ENCODE measurements at regions not wholly inside any gene's neighbourhood (a gene's known extent, or its start where the extent isn't known, plus 50 kb on each side); places are given as distances from the start of the nearest gene placed in this dataset.
"Not testable (repeated sequence)": the region's sequence is repeated elsewhere in the genome, so short reads cannot be mapped to it uniquely, and the experiment has no call there.

- not testable (repeated sequence) for ATAC-seq; DNase-seq (ENCODE audit: low spot score)
These were observed 58.6 kb upstream of the TSPAN2 start for GRCh38 chr1:115147928-115148327.

DNA sequence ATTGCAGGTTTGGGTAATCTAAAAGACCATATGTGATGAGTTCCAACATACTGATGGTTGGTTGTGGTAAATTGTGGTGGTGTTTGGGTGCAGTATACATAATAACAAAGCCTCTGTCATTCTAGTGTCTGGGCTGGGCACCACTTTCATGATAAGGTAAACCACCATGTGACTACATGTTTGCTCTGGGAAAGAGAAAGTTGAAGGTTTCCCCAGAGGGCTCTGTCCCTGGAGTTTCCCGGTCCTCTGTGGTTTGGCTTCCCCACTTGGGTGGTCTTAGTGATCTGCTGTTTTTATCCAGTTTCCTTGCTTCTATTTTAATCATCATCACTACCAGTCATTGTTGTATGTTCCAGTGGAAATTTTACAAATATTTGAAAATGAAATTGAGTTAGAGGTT, 55.9 kb upstream of the TSPAN2 start:
- ATAC-seq: no peak
- no peak for DNase-seq (ENCODE audit: low spot score)

DNA sequence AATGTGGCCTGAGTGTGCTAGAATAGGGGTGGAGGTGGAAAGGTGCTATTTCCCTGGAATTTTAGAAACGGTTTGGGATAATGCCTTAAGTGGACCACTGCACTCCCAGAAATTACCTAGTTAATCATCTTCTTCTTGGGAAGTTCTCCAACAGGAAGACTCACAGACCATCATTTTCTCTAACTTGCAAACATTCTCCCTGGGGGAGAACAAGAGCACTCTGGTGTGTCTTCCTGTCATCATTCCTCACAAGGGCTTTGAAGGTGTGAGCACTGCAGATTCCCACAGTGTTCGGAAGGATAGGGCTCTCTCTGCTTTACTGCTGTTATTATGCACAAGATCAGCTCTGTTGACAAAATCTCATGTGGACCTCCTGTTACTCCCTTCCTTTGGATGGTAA, 54.9 kb upstream of the TSPAN2 start:
- ATAC-seq: no peak
- DNase-seq (ENCODE audit: low spot score): no peak

DNA sequence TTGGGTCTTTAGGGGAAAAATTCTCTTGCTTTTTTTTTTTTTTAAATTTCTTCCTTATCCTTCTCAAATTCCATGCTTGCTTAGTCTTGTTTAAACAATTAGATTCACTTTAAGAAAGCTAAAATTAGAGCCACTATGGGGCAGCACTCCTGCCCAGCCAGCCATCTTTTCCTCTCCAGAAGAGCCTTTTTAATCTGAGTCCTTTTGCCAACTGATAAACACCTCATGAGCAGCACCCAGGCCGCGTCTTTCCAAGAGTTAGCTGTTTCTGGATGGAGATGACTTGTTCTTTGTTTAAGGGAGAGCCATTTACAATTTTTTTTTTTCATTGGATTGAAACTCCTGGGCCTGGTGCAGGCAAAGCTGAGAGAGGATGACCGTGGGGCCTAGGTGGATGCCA, 53.3 kb upstream of the TSPAN2 start:
- DNase-seq (ENCODE audit: low spot score) (no peak), ATAC-seq (no peak)

GRCh38 chr1:115141145-115141454, 51.8 kb upstream of the TSPAN2 start:
- ATAC-seq (no peak), DNase-seq (ENCODE audit: low spot score) (no peak)

- DNase-seq (ENCODE audit: low spot score): no peak
- ATAC-seq: no peak
These were observed 51.3 kb upstream of the TSPAN2 start for GRCh38 chr1:115140442-115141144.

- ATAC-seq (no peak), DNase-seq (ENCODE audit: low spot score) (no peak)
These were observed 50.1 kb upstream of the TSPAN2 start for GRCh38 chr1:115139381-115139780.

Measured in left lobe of liver (tissue), 2 donors.